ENCODE measurements at regions not wholly inside any gene's neighbourhood (a gene's known extent, or its start where the extent isn't known, plus 50 kb on each side); places are given as distances from the start of the nearest gene placed in this dataset.

GRCh38 chr12:65695113-65695865, 129.0 kb upstream of the HMGA2 start (continued):
- TF ChIP-seq ZFP36 (IDR thresholded peaks at IDR 0.05; ENCODE audit: borderline replicate concordance, partially characterized antibody) (no peak), MAZ (IDR thresholded peaks at IDR 0.05; ENCODE audit: borderline replicate concordance, low read depth, low read length) (no peak), SMC3 (IDR thresholded peaks at IDR 0.05) (no peak; the same call in 1 of the 3 replicates), HOXB13 (CRISPR knock-in tag; IDR thresholded peaks at IDR 0.05; ENCODE audit: low read depth) (no peak), FOXS1 (CRISPR knock-in tag; IDR thresholded peaks at IDR 0.05) (peak; percentile 84; the same call in 1 of the 2 replicates), SREBF2 (IDR thresholded peaks at IDR 0.05) (no peak), PHF8 (IDR thresholded peaks at IDR 0.05; ENCODE audit: borderline replicate concordance, low read depth) (no peak), HDAC2 (IDR thresholded peaks at IDR 0.05) (no peak), HES2 (IDR thresholded peaks at IDR 0.05) (no peak), NPAS2 (CRISPR knock-in tag; IDR thresholded peaks at IDR 0.05; ENCODE audit: borderline replicate concordance) (no peak), MAFK (IDR thresholded peaks at IDR 0.05; ENCODE audit: partially characterized antibody) (peak; percentile 45), ELK1 (IDR thresholded peaks at IDR 0.05; ENCODE audit: low read depth, low read length) (no peak), TP53 (CRISPR knock-in tag; IDR thresholded peaks at IDR 0.05) (no peak), BHLHE40 (IDR thresholded peaks at IDR 0.05; ENCODE audit: low read depth, low read length) (no peak), CTCF (IDR thresholded peaks at IDR 0.05) (no peak), RFX5 (IDR thresholded peaks at IDR 0.05) (no peak), EP300 (IDR thresholded peaks at IDR 0.05) (peak; percentile 59 to 63; a peak in 1 of 5 replicates), HOXB5 (CRISPR knock-in tag; IDR thresholded peaks at IDR 0.05) (no peak), PBX3 (IDR thresholded peaks at IDR 0.05) (no peak), RNF2 (IDR thresholded peaks at IDR 0.05; ENCODE audit: borderline replicate concordance, low read depth) (no peak), USF2 (IDR thresholded peaks at IDR 0.05) (no peak), CEBPB (IDR thresholded peaks at IDR 0.05) (peak in 1 of 2 experiments; percentile 47; a peak in 1 of 4 replicates), ESRRA (IDR thresholded peaks at IDR 0.05; ENCODE audit: borderline replicate concordance, low read length) (no peak), RARB (CRISPR knock-in tag; IDR thresholded peaks at IDR 0.05) (no peak), CHD4 (IDR thresholded peaks at IDR 0.05; ENCODE audit: borderline replicate concordance) (no peak), POLR2AphosphoS2 (conservative IDR thresholded peaks at IDR 0.05; ENCODE audit: low read length) (no peak), MYC (IDR thresholded peaks at IDR 0.05; ENCODE audit: borderline replicate concordance, low read length) (no peak), POLR2A (IDR thresholded peaks at IDR 0.05; ENCODE audit: low read length) (no peak), EHMT2 (IDR thresholded peaks at IDR 0.05; ENCODE audit: low read depth) (no peak), HEYL (CRISPR knock-in tag; IDR thresholded peaks at IDR 0.05) (no peak), ZSCAN20 (CRISPR knock-in tag; IDR thresholded peaks at IDR 0.05) (no peak), CBX8 (IDR thresholded peaks at IDR 0.05) (no peak), CHD2 (IDR thresholded peaks at IDR 0.05; ENCODE audit: low read length, partially characterized antibody) (no peak)

Data from A549 (cell line).